GM19238 (cell line): ENCODE measurements at regions not wholly inside any gene's neighbourhood (a gene's known extent, or its start where the extent isn't known, plus 50 kb on each side); places are given as distances from the start of the nearest gene placed in this dataset.
"Not testable (repeated sequence)": the region's sequence is repeated elsewhere in the genome, so short reads cannot be mapped to it uniquely, and the experiment has no call there.

Source experiments
- DNase-seq: peaks from one replicate; pipeline ENCODE4 v3.0.0; 2011; ENCODE audit warnings: low spot score; ENCODE audit not compliant: insufficient read length

DNA sequence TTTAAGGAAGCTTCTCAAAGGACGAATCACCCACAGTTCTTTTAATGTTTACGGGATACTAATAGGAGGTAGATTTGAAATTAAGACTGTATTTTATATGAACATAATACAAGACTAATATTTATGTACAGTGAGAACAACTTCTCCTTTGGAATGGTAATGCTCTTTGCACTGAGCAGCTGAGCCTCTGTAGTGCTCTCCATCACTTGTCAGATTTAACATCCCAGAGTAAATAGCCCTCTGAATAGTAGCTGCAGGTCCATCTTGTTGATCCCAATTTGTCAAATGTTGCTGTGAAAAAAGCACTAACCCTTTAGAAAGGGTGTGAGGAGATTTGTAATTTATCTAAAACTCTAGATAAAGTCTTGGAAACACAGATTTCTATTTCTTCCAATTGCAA, 351.4 kb upstream of the KCNMB2 start:
- no peak for DNase-seq

- no peak for DNase-seq
Measured at GRCh38 chr3:178186666-178187065, 349.6 kb upstream of the KCNMB2 start.

GRCh38 chr3:178189854-178190253, 346.4 kb upstream of the KCNMB2 start:
- no peak for DNase-seq

DNA sequence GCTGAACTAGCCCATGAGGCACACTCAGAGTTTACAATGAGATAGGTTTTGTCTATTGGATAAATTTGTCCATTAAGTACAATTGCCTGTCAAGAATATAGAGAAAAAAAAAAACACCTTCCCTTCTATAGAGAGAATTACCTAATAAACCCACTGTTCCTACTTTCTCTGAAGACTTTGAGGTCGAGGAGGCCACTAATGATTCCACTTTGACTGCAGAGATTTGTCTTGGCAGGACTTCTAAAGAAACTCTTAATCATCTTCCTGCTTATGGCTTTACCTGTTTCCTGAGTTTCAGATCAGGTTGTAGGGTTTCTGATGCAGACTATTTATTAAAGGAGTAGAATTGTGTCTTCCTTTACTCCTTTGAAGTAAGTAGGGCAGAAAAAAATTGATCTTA, 342.4 kb upstream of the KCNMB2 start:
- DNase-seq = no peak

- no peak for DNase-seq
Measured at GRCh38 chr3:178194539-178194938, 341.7 kb upstream of the KCNMB2 start.

DNA sequence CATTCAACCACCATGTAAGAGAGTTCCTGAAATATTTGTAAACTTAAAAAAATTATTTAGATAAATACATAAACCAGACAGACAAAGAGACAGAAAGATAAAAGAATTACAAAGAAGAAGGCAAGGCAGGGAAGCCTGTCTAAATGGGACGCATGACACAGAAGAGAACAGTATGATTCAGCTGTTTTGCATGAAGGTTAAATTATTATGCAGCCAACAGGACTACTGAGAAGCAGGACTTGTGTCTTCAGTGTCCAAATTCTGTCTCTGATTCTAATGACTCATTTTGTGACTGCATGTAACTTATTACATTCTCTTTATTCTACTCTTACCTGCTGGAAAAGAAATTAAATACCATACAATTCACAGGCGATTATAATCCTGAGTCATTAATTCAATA, 340.4 kb upstream of the KCNMB2 start:
- no peak for DNase-seq

DNA sequence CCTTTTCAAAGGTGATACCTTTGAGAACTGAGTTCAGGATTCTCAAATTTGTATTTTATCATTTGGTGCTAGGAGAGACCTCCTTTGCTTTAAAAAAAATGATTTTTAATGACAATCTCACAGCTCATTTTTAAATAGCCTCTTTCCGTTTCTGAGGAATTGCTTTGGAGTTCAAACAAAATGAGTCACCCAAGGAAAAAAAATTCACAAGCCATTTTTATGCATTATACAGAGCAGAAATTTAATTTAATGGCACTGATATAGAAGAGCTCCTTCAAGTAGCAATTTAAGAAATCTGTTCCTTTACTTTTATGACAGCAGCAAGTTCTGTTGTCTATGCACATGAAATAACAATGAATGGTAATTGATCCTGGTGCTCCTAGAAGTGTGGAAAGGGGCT, 337.9 kb upstream of the KCNMB2 start:
- no peak for DNase-seq

DNA sequence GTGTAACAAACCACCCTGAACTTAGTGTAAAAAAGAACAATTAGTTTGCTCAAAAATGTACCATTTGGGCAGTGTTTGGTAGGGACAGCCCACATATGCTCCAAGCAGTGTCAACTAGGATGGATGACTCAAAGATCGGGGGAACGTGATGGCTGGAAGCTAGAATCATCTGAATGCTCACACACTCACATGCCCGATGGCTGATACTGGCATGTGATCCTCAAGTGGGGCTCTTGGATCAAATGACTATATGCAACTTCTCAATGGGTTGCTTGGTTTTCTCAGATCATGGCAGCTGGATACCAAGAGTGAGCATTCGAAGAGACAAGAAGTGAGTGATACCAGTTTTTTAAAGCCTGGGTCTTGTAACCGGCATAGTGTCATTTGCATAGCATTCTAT, 335.9 kb upstream of the KCNMB2 start:
- no peak for DNase-seq

DNA sequence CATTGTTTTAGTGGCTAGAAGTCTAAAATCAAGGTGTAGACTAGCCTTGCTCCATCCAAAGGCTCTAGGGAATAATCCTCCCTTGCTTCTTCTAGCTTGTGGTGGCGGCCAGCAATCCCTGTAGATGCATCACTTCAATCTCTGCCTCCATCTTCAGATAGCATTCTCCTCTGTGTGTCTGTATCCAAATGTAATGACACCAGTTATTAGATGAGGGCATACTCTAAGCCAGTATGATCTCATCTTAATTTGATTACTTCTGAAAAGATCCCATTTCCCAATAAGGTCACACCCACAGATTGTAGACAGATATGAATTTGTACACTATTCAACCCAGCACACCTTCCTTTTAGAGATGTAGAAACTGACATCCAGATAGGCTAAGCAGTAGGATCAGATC, 334.5 kb upstream of the KCNMB2 start:
- DNase-seq = no peak

- DNase-seq = no peak
Measured at GRCh38 chr3:178202194-178202593, 334.0 kb upstream of the KCNMB2 start.

- no peak for DNase-seq
Measured at GRCh38 chr3:178203165-178203564, 333.1 kb upstream of the KCNMB2 start.

- no peak for DNase-seq
Measured at GRCh38 chr3:178203650-178204049, 332.6 kb upstream of the KCNMB2 start.

DNA sequence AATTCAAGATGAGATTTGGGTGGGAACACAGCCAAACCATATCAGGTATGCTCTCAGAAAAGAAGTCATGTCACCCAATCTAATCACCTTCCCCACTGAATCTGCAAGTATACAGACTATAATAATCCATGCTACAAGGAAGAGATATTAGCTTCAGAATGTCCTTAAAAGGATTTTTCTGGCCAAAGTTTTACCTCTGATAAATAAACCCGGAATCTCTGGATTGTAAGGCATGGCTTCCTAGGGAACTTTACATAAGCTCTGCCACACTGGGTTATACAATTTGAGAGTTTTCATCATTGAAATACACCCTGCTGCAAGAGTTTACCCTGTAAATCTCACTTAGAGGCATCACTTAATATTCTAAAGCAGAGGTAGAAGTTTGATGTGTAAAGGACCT, 330.5 kb upstream of the KCNMB2 start:
- DNase-seq = no peak

DNA sequence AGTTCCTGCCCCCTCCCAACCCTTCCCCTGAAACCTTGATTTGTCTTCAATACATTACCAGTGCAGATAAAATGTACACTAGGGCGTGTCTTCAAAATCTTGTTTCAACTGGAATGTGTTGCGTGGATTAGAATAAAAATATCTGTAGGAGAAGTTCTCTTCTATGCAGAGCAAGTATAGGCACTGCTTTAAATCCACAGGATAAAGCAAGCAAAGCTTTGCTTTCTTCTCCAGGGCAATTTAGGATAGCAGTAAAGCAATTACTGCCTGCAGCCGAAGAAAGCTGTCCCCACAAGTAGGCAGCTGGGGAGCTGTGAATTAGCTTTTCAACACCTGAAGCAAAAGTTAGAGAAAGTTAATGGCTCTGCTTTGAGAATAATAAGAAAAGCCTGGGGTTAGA, 329.7 kb upstream of the KCNMB2 start:
- DNase-seq = no peak

GRCh38 chr3:178207161-178207560, 329.1 kb upstream of the KCNMB2 start:
- not testable (repeated sequence) for DNase-seq

DNA sequence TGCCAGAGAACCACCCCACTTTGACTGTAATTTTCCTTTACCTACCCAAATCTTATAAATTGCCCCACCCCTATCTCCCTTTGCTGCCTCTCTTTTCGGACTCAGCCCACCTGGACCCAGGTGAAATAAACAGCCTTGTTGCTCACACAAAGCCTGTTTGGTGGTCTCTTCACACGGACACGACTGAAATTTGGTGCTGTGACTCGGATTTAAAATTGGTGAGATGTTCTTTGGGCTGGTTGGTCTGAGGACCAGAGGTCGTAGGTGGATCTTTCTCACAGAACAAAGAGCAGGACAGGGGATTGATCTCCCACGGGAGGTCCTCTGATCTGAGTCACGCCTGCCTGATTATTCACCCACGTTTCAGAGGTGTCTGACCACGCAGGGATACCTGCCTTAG, 328.6 kb upstream of the KCNMB2 start:
- not testable (repeated sequence) for DNase-seq

DNA sequence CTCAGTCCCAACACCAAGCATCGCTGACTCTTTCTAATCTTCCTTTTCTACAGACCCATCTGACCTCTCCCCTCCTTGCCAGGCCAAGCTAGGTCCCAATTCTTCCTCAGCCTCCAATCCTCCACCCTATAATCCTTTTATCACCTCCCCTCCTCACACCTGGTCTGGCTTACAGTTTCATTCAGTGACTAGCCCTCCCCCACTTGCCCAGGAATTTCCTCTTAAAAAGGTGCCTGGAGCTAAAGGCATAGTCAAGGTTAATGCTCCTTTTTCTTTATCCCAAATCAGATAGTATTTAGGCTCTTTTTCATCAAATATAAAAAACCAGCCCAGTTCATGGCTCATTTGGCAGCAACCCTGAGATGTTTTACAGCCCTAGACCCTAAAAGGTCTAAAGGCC, 327.1 kb upstream of the KCNMB2 start:
- not testable (repeated sequence) for DNase-seq

DNA sequence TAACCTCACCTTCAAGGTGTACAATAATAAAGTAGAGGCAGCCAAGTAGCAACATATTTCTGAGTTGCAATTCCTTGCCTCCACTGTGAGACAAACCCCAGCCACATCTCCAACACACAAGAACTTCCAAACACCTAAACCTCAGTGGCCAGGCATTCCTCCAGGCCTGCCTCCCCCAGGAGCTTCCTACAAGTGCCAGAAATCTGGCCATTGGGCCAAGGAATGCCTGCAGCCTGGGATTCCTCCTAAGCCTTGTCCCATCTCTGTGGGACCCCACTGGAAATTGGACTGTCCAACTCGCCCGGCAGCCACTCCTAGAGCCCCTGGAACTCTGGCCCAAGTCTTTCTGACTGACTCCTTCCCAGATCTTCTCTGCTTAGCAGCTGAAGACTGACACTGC, 326.6 kb upstream of the KCNMB2 start:
- not testable (repeated sequence) for DNase-seq

DNA sequence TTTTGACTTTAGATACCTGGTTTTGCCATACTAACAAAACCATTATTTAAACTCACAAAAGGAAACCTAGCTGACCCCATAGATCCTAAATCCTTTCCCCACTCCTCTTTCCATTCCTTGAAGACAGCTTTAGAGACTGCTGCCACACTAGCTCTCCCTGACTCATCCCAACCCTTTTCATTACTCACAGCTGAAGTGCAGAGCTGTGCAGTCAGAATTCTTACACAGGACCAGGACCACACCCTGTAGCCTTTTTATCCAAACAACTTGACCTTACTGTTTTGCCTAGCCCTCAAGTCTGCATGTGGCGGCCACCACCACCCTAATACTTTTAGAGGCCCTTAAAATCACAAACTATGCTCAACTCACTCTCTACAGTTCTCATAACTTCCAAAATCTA, 325.1 kb upstream of the KCNMB2 start:
- not testable (repeated sequence) for DNase-seq

DNA sequence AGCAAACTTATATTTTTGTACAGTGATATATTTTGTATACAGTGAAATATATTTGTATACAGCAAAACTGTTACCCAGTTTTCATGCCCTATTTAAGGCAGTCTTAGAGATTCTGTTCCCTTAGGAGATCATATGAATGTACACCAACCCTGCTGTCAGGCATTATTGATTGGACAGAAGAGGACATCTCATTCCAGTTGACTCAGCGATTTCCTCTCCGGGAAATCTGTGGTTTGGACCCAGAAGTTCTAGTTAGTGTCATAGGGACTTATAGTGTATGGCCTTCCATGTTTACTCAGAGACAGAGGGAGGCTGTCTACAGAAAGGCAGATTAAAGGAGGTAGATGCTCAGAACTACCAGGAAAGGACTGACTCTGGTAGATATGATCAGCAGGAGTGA, 318.8 kb upstream of the KCNMB2 start:
- DNase-seq = no peak

- no peak for DNase-seq
Measured at GRCh38 chr3:178218231-178218630, 318.0 kb upstream of the KCNMB2 start.

DNA sequence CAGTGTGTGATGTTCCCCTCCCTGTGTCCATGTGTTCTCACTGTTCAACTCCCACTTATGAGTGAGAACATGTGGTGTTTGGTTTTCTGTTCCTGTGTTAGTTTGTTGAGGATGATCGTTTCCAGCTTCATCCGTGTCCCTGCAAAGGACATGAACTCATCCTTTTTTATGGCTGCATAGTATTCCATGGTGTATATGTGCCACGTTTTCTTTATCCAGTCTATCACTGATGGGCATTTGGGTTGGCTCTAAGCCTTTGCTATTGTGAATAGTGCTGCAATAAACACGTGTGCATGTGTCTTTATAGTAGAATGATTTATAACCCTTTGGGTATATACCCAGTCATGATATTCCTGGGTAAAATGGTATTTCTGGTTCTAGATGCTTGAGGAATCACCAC, 316.6 kb upstream of the KCNMB2 start:
- not testable (repeated sequence) for DNase-seq

GRCh38 chr3:178223876-178224275, 312.4 kb upstream of the KCNMB2 start:
- DNase-seq = no peak

DNA sequence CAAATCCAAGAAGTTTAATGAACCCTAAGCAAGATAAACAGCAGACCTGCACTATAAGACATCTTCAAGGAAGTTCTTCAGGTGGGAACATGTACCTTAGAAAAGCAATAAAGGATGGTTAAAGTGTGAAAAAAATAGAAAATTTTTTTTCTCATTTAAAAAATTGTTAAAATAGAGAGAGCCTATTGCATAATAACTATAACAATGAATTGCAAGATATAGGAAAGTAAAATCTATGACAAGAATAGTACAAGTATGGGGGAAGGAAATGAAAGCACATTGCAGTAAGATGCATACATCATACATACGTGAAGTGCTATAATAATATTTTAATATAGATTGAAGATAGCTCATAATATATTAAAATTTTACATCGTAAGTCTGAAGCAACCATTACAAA, 310.1 kb upstream of the KCNMB2 start:
- no peak for DNase-seq
